H54 (cell line): ENCODE measurements at regions not wholly inside any gene's neighbourhood (a gene's known extent, or its start where the extent isn't known, plus 50 kb on each side); places are given as distances from the start of the nearest gene placed in this dataset.
A peak's percentile ranks its signal among the peaks of the same experiment; 100 is the strongest.

Experiments used
- DNase-seq: peaks from one replicate; pipeline ENCODE4 v3.0.0; 2011; ENCODE audit warnings: low spot score, mixed read lengths; ENCODE audit not compliant: insufficient read length
- FAIRE-seq: peaks from 3 replicates; lab custom pipeline; 2011; peaks lifted over from hg19 to GRCh38; lab: Jason Lieb, UNC
- POLR2A ChIP-seq: IDR thresholded peaks from 2 replicates; pipeline ENCODE4 v1.6.1; 2011; ENCODE audit warnings: low read depth, mild to moderate bottlenecking, low read length

DNA sequence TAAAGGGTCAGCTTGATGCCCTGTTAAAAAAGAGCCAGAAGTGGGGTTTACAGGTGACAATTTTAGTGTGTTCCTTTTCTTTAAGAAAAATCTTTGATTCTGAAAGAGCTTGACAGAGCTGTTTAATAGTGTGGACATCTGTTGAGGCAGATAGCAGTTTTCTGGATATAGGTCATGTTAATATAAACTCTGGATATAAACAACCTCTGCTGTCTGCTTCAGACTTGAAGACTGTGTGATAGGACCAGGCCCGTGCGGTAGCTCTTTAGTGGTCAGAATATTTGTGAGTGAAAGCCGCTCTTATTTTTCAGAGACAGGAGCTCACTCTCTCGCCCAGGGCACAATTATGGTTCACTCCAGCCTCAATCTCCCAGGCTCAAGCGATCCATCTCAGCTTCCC lies 439.9 kb upstream of the RGS6 start:
- DNase-seq = no peak
- FAIRE-seq = no peak
- TF ChIP-seq POLR2A = no peak

GRCh38 chr14:71497645-71498086 lies 434.6 kb upstream of the RGS6 start:
- peak; percentile 1 for DNase-seq
- no peak for TF ChIP-seq POLR2A
- FAIRE-seq = peak; percentile 73

DNA sequence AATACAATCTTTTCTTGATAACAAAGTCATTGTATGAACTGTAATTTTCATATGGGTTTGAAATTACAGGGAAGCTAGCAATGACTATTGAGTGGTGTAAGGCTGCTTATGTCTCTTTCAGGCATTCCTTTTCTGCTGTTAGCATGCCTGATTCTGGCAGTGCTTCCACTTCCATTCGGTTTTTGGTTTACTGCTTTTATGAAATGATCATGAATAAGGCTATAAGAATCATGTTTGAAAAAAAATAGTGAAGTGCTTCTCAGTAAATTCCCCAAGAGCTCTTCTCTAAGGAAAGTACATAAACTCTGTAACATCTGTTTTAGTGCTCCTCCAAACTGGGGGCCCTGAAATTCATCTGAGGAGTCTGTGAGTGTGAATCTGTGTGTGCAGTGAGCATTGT lies 434.0 kb upstream of the RGS6 start:
- FAIRE-seq (no peak), DNase-seq (no peak)
- no peak for TF ChIP-seq POLR2A

GRCh38 chr14:71499018-71499417 lies 433.2 kb upstream of the RGS6 start:
- DNase-seq (no peak), FAIRE-seq (no peak)
- no peak for TF ChIP-seq POLR2A

GRCh38 chr14:71507681-71508080 lies 424.5 kb upstream of the RGS6 start:
- FAIRE-seq (no peak), DNase-seq (no peak)
- TF ChIP-seq POLR2A = no peak

DNA sequence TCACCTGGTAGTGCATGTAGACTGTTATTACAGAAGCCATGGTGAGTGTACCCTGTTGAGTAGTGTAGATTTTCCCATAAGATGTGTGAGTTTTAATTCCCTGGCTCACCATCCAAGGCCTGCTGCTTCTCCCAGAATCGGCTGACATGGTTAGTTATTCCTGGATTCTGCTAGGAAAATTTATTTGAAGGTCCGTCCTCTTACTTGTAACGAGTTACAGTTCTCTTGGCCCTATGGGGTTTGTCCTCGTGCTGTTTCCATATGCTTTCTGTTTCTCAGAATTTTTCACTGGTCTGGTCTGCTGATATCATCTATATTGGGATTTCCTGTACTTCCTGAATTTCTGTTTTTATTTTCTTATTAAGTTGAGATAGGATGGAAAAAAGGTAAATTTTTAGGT lies 423.3 kb upstream of the RGS6 start:
- DNase-seq = no peak
- no peak for FAIRE-seq
- TF ChIP-seq POLR2A = no peak

DNA sequence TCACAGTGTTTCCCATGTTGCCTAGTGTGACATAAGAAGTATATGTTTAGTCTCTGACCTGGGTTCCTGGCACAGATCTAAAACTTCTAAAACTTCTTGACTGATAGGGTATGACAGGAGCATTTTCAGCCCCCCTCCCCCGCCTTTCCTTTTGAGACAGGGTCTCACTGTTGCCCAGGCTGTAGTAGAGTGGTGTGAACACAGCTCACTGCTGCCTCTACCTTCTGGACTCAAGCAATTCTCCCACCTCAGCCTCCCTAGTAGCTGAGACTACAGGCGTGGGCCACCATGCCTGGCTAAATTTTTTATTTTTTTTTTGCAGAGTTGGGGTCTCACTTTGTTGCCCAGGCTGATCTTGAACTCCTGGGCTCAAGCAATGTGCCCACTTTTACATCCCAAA lies 421.1 kb upstream of the RGS6 start:
- no peak for TF ChIP-seq POLR2A
- FAIRE-seq (no peak), DNase-seq (no peak)

GRCh38 chr14:71514941-71515919 lies 417.0 kb upstream of the RGS6 start:
- no peak for TF ChIP-seq POLR2A
- DNase-seq = no peak
- no peak for FAIRE-seq

GRCh38 chr14:71521238-71522135 lies 410.7 kb upstream of the RGS6 start:
- no peak for TF ChIP-seq POLR2A
- FAIRE-seq (no peak), DNase-seq (no peak)

DNA sequence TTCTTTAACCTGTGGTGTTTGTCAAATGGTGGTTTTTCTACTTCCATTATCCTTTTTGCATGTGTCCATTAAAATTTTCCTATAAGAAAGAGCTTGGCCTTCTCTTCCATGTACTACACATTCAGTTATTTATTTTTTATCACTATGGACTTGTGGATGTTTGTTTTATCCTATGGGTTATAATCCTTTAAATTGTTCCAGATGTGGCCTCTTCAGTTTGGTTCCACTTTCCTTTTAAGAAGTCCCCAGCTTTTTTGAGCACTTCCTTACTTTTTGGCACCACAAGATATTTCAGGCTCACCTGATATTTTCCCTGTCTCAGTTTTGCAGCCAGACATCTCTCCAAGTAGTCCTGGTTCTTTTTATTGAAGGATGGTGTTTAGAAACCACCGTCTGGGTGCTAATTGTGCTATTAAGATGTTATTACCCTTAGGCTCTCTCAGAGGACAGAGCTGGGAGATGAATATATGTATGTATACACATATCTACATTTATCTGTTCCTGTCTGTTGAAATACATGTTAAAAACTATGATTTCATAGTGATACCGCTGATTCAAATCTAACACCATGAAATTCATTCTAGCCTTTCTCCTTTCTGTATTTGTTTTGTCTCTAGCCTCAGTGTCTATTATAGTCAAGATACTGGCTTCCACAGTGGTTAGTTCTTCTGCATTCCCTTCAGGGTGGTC lies 408.5 kb upstream of the RGS6 start:
- DNase-seq (no peak), FAIRE-seq (no peak)
- no peak for TF ChIP-seq POLR2A

- FAIRE-seq (no peak), DNase-seq (no peak)
- TF ChIP-seq POLR2A = no peak
Observed at GRCh38 chr14:71524320-71524982, 407.8 kb upstream of the RGS6 start.

DNA sequence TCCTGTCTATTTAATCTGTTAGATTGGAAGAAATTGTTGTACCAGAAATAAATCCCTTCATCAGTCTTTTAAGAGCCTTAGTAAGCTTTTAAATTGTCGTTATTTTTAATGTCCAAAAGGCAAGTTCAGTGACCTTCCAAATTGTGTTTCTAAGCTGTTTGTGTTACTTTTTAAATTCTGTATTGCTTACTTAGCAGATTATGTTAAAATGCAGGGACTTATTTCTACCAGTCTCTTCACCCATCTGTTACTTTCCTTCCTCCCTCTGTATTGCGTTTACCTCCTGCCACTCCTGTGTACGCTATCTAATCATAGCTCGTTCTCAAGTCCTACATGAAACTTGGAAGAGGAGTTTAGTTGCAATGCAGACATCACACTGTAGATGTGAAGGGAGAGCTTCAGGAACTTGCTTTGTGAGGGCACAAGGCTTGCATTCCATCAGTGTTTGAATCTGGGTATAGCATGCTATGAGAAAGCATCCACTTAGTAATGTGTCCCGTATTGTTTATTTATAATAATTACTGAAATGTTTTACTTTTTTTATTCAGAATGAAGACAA lies 406.5 kb upstream of the RGS6 start:
- FAIRE-seq (no peak), DNase-seq (no peak)
- no peak for TF ChIP-seq POLR2A

GRCh38 chr14:71526388-71526787 lies 405.8 kb upstream of the RGS6 start:
- FAIRE-seq (no peak), DNase-seq (no peak)
- TF ChIP-seq POLR2A = no peak
